HepG2 (cell line): ENCODE measurements at regions not wholly inside any gene's neighbourhood (a gene's known extent, or its start where the extent isn't known, plus 50 kb on each side); places are given as distances from the start of the nearest gene placed in this dataset.

Experiments used
- ELF4 ChIP-seq: sonication (generic); formaldehyde crosslinking; IDR thresholded peaks from 2 replicates; pipeline ENCODE4 v1.5.0; 2020; ENCODE audit warnings: missing genetic modification reagents, mild to moderate bottlenecking, moderate library complexity, borderline replicate concordance
- EZH2 ChIP-seq: conservative IDR thresholded peaks from 2 replicates; pipeline ENCODE4 v1.6.1; 2012; ENCODE audit warnings: mild to moderate bottlenecking, low read depth, low read length, moderate library complexity
- ZFP37 ChIP-seq: sonication (generic); formaldehyde crosslinking; IDR thresholded peaks from 2 replicates; pipeline ENCODE4 v1.4.0; 2020; ENCODE audit warnings: missing genetic modification reagents, borderline replicate concordance
- ZNF768 ChIP-seq: sonication (generic); formaldehyde crosslinking; IDR thresholded peaks from 2 replicates; pipeline ENCODE4 v1.4.0; 2020; ENCODE audit warnings: missing genetic modification reagents
- TF ChIP-seq, protein P1 (sequence below): IDR thresholded peaks from 2 replicates; pipeline ENCODE4 v1.6.1; 2016; ENCODE audit warnings: control low read depth
- TF ChIP-seq, protein P2 (sequence below), 2 experiments: sonication (generic) in 1 of 2; formaldehyde crosslinking in 1 of 2; IDR thresholded peaks; 2 replicates each; pipeline versions ENCODE4 v1.4.0 to v1.6.1; 2018 to 2020; ENCODE audit warnings: missing genetic modification reagents in 2 of 2, borderline replicate concordance in 1 of 2, low read depth in 1 of 2, mild to moderate bottlenecking in 1 of 2, missing biosample characterization in 1 of 2
- TF ChIP-seq, protein P3 (sequence below): sonication (generic); formaldehyde crosslinking; IDR thresholded peaks from 2 replicates; pipeline ENCODE4 v1.8.0; 2022; ENCODE audit warnings: mild to moderate bottlenecking, missing genetic modification reagents, borderline replicate concordance

DNA sequence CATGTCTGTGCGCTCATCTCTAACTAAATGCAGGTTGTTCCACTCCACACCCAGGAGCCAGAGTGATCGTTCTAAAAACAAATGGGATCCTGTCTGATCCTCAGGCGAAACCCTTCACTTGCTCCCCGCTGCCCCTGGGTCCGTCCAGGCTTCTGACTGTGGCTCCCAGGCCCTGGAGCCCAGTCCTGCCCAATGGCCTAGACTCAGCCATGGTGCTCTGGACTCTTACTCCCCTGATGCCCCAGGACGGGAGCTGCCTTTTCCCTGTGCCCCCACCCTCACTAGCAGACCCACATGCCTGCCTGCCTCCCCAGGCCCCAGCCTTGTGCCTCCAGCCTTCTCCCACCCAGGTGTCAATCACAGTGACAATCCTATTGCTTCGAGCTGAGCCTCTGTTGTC lies 256.7 kb downstream of the BMP7 start:
- TF ChIP-seq, protein P1, sequence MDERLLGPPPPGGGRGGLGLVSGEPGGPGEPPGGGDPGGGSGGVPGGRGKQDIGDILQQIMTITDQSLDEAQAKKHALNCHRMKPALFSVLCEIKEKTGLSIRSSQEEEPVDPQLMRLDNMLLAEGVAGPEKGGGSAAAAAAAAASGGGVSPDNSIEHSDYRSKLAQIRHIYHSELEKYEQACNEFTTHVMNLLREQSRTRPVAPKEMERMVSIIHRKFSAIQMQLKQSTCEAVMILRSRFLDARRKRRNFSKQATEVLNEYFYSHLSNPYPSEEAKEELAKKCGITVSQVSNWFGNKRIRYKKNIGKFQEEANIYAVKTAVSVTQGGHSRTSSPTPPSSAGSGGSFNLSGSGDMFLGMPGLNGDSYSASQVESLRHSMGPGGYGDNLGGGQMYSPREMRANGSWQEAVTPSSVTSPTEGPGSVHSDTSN (CRISPR knock-in tag) = no peak
- TF ChIP-seq EZH2 = no peak
- TF ChIP-seq ZNF768 (CRISPR knock-in tag) = no peak
- TF ChIP-seq, protein P2, sequence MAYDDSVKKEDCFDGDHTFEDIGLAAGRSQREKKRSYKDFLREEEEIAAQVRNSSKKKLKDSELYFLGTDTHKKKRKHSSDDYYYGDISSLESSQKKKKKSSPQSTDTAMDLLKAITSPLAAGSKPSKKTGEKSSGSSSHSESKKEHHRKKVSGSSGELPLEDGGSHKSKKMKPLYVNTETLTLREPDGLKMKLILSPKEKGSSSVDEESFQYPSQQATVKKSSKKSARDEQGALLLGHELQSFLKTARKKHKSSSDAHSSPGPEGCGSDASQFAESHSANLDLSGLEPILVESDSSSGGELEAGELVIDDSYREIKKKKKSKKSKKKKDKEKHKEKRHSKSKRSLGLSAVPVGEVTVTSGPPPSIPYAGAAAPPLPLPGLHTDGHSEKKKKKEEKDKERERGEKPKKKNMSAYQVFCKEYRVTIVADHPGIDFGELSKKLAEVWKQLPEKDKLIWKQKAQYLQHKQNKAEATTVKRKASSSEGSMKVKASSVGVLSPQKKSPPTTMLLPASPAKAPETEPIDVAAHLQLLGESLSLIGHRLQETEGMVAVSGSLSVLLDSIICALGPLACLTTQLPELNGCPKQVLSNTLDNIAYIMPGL (CRISPR knock-in tag; IDR thresholded peaks at IDR 0.05; ENCODE audit: borderline replicate concordance in 1 of 2, low read depth in 1 of 2) = no peak
- no peak for TF ChIP-seq ZFP37 (CRISPR knock-in tag)
- no peak for TF ChIP-seq ELF4 (CRISPR knock-in tag)
- TF ChIP-seq, protein P3, sequence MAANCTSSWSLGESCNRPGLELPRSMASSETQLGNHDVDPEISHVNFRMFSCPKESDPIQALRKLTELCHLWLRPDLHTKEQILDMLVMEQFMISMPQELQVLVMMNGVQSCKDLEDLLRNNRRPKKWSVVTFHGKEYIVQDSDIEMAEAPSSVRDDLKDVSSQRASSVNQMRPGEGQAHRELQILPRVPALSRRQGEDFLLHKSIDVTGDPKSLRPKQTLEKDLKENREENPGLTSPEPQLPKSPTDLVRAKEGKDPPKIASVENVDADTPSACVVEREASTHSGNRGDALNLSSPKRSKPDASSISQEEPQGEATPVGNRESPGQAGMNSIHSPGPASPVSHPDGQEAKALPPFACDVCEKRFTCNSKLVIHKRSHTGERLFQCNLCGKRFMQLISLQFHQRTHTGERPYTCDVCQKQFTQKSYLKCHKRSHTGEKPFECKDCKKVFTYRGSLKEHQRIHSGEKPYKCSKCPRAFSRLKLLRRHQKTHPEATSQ (CRISPR knock-in tag) = no peak
